Umbilical cord (tissue), 1 donor: ENCODE measurements at regions not wholly inside any gene's neighbourhood (a gene's known extent, or its start where the extent isn't known, plus 50 kb on each side); places are given as distances from the start of the nearest gene placed in this dataset.
A peak's percentile ranks its signal among the peaks of the same experiment; 100 is the strongest.
"Not testable (repeated sequence)": the region's sequence is repeated elsewhere in the genome, so short reads cannot be mapped to it uniquely, and the experiment has no call there.

Source experiments
- DNase-seq: peaks from one replicate; pipeline ENCODE4 v3.0.0-alpha.2; 2015; ENCODE audit warnings: low spot score

GRCh38 chr3:80618295-80619256 is 850.8 kb upstream of the ROBO1 start:
- no peak for DNase-seq

DNA sequence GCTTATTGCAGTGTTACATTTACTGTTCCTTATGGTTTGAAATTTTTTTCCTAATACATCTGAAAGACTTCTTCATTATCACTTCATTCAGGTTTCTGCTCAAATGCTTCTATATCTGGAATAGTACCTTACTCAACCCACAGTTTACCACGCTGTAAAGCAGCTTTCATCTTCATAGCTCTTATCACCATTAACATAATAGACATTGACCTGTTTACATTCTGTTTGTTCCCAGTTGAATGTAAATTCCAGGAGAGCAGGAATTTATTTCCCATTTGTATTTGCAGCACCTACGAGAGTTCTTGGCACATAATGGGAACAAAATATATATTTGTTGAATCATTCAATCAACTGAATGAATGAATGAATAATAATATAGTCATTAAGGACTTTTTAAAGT is 844.6 kb upstream of the ROBO1 start:
- no peak for DNase-seq

GRCh38 chr3:80608072-80608471 is 840.3 kb upstream of the ROBO1 start:
- DNase-seq = not testable (repeated sequence)

DNA sequence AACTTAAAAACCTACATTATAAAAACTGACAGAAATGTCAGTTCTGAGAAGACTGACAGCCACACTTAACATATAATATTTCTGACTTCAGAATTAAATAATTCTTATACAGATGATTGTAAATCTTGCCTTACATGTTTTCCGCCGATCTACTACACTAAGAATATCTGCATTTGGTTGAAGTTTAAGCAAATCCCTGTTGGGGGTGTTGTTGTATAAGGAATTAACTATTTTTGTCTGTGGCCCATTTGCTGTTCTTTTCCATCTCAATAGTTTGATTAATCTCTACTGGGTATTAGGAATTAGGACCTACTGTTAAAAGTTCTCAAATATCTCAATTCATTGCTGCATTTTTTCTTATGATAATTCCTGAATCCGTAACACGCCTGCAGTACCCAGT is 838.3 kb upstream of the ROBO1 start:
- no peak for DNase-seq

GRCh38 chr3:80601479-80601878 is 833.7 kb upstream of the ROBO1 start:
- DNase-seq = no peak

DNA sequence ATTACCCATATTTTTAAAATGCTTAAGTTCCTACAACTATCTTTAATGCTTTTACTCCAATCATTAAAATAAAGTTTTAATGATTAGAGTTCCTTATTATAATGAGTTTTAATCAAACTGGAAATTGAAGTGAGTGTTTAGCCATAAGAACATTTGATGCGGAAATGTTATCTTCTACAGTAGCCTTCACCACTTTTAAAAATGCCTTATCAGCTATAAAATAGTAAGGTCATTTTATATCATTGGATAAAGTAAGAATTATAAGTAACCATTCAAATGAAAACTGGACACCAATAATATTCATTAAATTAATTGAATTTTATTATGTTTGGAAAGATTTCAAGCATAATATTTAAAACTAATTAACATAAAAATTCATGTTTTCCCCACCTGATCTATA is 825.0 kb upstream of the ROBO1 start:
- no peak for DNase-seq

- DNase-seq = no peak
Measured at GRCh38 chr3:80586338-80586737, 818.5 kb upstream of the ROBO1 start.

DNA sequence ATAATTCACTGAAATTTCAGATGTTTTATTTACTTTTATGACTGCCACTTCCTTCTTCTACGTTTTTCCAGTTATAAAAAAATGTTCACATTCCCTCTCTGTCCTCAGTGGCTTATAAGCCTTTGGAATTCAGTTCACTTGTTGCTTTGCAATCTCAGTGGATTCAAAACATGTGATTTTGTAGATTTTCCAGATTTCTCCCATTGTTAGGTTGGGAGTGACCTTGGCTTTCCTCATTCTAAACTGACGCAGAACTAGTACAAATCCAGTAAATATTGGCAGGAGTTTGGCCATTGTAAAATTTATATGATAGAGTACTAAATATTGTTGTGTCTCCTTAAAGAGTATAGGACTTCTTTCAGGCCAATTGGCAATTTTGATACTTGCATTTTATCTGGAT is 812.3 kb upstream of the ROBO1 start:
- DNase-seq = no peak

- DNase-seq = no peak
Measured at GRCh38 chr3:80564391-80564790, 796.6 kb upstream of the ROBO1 start.

DNA sequence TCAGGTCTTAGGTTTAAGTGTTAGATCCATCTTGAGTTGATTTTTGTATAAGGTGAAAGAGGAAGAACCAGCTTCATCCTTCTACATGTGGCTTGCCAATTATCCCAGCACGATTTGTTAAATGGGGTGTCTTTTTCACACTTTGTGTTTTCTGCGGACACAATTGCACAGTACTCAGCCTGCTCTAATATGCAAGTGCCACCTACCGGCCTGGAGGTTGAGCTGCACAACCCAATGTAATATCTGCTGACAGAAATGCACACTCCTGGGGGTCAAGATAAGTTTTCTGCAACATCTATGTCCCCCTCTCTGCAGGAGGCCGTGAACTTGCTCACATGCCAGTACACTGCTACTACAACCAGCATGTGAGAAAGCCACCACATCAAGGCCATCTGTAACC is 791.9 kb upstream of the ROBO1 start:
- DNase-seq = no peak

GRCh38 chr3:80556763-80557162 is 789.0 kb upstream of the ROBO1 start:
- DNase-seq = peak; percentile 23

DNA sequence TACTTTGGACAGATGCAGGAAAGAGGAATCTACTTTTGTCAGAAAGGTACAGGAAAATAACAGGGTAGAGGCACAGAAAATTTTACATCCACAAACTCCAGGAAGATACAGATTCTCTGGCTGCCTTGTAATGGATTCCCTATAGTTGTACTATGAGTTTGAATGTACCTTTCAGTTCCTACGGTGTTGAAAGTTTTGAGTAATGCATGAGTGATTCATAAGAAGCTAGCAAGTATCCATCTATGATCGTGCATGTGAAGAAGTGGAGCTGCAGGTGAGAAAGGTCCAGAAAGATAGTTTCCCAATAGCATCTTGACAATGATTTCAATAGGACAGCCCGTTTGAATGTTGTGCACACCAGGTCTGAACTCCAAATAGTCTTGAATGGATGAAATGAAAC is 786.5 kb upstream of the ROBO1 start:
- no peak for DNase-seq

- no peak for DNase-seq
Measured at GRCh38 chr3:80553211-80553610, 785.4 kb upstream of the ROBO1 start.

DNA sequence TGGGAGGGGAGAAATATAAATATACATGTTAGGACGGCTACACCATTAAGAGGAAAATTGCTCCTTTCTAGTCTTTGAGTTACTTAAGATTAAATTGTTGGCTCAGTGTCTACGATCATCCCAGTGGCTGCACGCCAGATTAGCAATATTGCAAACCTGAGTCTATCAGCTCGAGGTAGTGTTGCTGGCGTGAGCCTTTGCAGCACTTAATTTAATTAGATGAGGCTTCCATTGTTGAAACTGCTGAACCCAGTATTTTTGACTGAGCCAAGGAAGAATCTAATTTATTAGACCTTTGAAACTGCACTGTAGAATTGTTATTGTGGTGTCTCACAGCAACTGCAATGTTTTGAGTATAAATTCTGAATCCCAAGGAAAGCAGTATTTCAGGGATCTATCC is 782.4 kb upstream of the ROBO1 start:
- DNase-seq = no peak

DNA sequence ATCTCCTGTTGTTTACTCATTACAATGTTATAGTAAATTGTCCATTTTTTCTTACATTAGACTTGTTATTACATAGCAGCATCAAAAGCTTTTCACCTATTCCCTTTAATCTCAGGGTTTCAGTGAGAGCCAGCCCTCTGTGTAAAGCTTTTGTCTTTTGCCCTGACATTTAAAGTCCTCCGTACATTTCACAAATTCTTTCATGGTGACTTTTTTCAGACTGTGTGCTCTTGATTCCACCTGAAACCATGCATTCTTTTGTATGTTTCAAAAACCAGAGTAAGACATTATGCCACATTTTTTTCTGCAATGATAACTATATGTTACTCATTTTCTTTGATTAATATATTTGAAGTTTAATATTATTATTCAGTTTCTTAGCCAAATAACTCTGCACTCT is 781.4 kb upstream of the ROBO1 start:
- no peak for DNase-seq

DNA sequence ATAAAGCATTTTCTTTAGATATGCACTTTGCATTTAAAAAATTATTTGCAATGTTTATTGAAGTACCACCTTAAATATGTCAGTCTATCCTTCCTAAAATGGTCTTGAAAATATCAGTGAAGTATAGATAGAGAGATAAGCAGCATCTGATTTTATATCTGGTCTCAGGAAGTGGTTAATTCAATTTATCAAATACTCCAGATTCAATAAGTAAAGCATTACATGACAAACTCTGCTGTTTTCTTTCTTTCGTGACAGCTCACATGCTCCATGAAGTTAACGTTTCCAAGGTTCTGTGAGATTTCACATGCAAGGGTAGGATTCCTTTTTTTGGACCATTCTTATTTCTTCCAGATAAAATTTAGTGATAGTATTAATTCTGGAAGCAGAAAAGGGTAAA is 775.4 kb upstream of the ROBO1 start:
- DNase-seq = no peak

DNA sequence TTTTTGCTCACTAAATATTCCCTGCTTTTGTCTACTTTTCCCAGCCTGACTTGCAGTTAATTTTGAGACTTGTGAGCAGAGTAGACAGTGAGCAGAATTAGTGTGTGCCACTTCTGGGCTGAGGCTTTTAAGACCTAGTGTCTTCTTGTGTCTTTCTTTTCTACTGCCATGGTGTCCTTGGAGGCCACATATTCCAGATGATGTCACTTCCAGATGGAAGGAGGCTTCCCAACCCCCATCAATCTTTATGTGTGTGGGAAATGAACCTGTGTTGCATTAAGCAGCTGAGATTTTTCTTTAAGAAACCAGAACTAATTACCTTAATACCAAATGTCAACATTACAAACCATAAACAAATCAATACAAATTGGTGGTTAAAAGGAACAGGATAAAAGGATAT is 774.7 kb upstream of the ROBO1 start:
- DNase-seq = no peak

- no peak for DNase-seq
Measured at GRCh38 chr3:80537680-80538079, 769.9 kb upstream of the ROBO1 start.

DNA sequence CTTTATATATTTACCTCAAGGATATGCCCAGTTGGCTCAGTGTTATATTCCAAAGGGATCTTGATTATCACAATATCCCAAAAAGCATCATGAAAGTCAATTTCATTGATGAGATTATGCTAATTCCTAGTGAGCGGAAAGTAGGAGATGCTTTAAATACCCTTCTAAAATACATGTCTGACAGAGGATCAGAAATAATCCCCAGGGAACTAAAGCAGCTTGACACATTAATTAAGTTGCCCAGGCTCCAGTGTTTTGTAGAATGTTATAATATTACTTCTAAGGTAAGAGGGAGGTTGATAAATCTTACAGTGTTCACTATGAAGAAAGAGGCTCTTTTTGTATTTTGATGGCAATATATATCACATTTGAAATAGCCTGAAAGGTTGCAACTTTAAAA is 767.5 kb upstream of the ROBO1 start:
- DNase-seq = no peak

DNA sequence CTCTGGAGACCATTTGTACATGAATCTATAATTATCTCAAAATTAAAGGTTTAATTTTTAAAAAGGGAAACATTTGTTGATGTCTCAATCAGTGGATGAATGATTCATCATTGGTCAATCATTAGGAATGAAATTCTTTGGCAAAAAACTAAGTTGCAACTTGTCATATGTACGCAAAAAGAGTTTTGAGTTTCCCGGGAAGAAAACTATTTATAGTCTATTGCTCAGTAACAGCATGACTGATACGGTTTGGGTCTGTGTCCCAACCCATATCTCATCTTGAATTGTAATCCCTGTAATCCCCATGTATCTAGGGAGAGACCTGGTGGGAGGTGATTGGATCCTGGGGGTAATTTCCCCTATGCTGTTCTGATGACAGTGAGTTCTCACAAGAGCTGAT is 765.8 kb upstream of the ROBO1 start:
- DNase-seq = no peak

- no peak for DNase-seq
Measured at GRCh38 chr3:80526153-80526552, 758.4 kb upstream of the ROBO1 start.

DNA sequence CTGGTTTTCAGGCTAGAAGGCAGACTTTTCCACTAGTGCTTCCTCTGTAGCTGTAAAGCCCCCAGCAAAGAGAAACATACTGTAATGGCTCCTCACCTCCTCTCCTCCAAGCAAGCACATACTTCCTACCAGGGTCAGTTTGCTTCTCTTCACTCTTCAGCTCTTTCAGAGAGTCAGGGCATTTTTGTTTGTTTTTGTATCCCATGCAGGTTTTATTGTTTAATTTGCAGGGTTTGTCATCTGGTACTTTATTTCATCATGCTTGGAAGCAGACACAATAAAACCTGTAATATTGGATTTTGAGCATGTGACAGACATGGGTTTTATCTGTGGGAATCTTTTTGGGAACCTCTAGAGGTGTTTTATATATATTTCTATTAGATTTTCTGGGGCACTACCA is 753.3 kb upstream of the ROBO1 start:
- no peak for DNase-seq

- DNase-seq = no peak
Measured at GRCh38 chr3:80519436-80519835, 751.6 kb upstream of the ROBO1 start.

DNA sequence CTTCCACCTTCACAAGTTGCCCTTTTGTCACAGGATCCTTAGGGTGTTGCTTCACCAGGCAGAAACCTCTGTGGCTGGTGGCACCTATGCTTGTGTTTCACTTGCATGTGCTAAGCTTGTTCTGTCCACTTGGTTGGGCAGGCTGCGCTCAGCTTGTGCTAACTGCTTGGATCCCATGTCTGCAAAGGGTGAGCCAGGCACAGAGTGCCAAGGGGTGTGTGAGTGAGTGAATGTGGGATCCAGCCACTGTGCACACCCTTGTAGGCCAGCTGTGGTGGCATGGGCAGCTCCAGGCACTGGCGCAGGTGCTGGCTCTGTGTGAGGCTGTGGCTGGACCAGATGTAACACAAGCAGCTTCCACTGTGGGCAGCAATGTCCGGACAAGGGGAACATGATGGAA is 728.7 kb upstream of the ROBO1 start:
- no peak for DNase-seq
